IPS-15b (cell line): ENCODE measurements at regions not wholly inside any gene's neighbourhood (a gene's known extent, or its start where the extent isn't known, plus 50 kb on each side); places are given as distances from the start of the nearest gene placed in this dataset.

ENCODE experiments used
- H3K27me3 ChIP-seq: one replicate; pipeline ENCODE4 v1.6.1; 2013; ENCODE audit warnings: low read length; ENCODE audit not compliant: control insufficient read depth, insufficient read depth
- H3K36me3 ChIP-seq: one replicate; pipeline ENCODE4 v1.6.1; 2013; ENCODE audit warnings: low read length; ENCODE audit not compliant: control insufficient read depth, insufficient read depth
- H3K4me1 ChIP-seq: one replicate; pipeline ENCODE4 v1.6.1; 2013; ENCODE audit warnings: mild to moderate bottlenecking, low read length; ENCODE audit not compliant: control insufficient read depth, insufficient read depth
- H3K4me3 ChIP-seq: one replicate; pipeline ENCODE4 v1.5.1; 2013; ENCODE audit warnings: low read depth, low read length
- H3K9ac ChIP-seq: one replicate; pipeline ENCODE4 v1.6.1; 2013; ENCODE audit warnings: low read depth, mild to moderate bottlenecking, low read length
- H3K9me3 ChIP-seq: one replicate; pipeline ENCODE4 v1.6.1; 2013; ENCODE audit warnings: mild to moderate bottlenecking, low read length; ENCODE audit not compliant: control insufficient read depth, insufficient read depth

- no peak overlapping the region for H3K4me3 ChIP-seq
- H3K9ac ChIP-seq, result no peak overlapping the region
- H3K36me3 ChIP-seq, result no peaks in the 10 kb centered on the region
- no peaks in the 10 kb centered on the region for H3K27me3 ChIP-seq
- H3K9me3 ChIP-seq, result no peaks in the 10 kb centered on the region
- H3K4me1 ChIP-seq, result peaks cover 7% of the 10 kb centered on the region
These were observed 1238.3 kb upstream of the GBE1 start for GRCh38 chr3:82999777-83000176.

- no peaks in the 10 kb centered on the region for H3K36me3 ChIP-seq
- H3K9ac ChIP-seq, result no peak overlapping the region
These were observed 1216.9 kb upstream of the GBE1 start for GRCh38 chr3:82978368-82978767.

GRCh38 chr3:82977871-82978270 is 1216.4 kb upstream of the GBE1 start:
- no peaks in the 10 kb centered on the region for H3K36me3 ChIP-seq
- H3K27me3 ChIP-seq, result no peaks in the 10 kb centered on the region
- no peaks in the 10 kb centered on the region for H3K9me3 ChIP-seq
- H3K4me3 ChIP-seq, result no peak overlapping the region
- no peak overlapping the region for H3K9ac ChIP-seq
- peaks cover 5% of the 10 kb centered on the region for H3K4me1 ChIP-seq

More at GRCh38 chr3:82978368-82978767, 1216.9 kb upstream of the GBE1 start:
- peaks cover 5% of the 10 kb centered on the region for H3K4me1 ChIP-seq
- H3K27me3 ChIP-seq, result no peaks in the 10 kb centered on the region
- no peak overlapping the region for H3K4me3 ChIP-seq
- no peaks in the 10 kb centered on the region for H3K9me3 ChIP-seq

GRCh38 chr3:82973791-82974190 is 1212.3 kb upstream of the GBE1 start:
- H3K9ac ChIP-seq, result no peak overlapping the region
- H3K27me3 ChIP-seq, result no peaks in the 10 kb centered on the region
- peaks cover 5% of the 10 kb centered on the region for H3K4me1 ChIP-seq

GRCh38 chr3:82960379-82960778 is 1198.9 kb upstream of the GBE1 start:
- Histone ChIP-seq H3K27me3 (no peaks in the 10 kb centered on the region), H3K4me1 (no peaks in the 10 kb centered on the region), H3K9ac (no peak overlapping the region), H3K4me3 (no peak overlapping the region), H3K36me3 (no peaks in the 10 kb centered on the region), H3K9me3 (peaks cover under 1% of the 10 kb centered on the region)

More at GRCh38 chr3:82973791-82974190, 1212.3 kb upstream of the GBE1 start:
- no peak overlapping the region for H3K4me3 ChIP-seq
- H3K9me3 ChIP-seq, result no peaks in the 10 kb centered on the region
- H3K36me3 ChIP-seq, result no peaks in the 10 kb centered on the region

GRCh38 chr3:82957696-82958095 is 1196.3 kb upstream of the GBE1 start:
- no peak overlapping the region for H3K4me3 ChIP-seq
- H3K27me3 ChIP-seq, result no peaks in the 10 kb centered on the region
- H3K36me3 ChIP-seq, result no peaks in the 10 kb centered on the region
- peaks cover 4% of the 10 kb centered on the region for H3K9me3 ChIP-seq
- H3K9ac ChIP-seq, result no peak overlapping the region
- H3K4me1 ChIP-seq, result no peaks in the 10 kb centered on the region

GRCh38 chr3:82957079-82957478 is 1195.6 kb upstream of the GBE1 start:
- H3K4me3 ChIP-seq, result no peak overlapping the region
- peaks cover 4% of the 10 kb centered on the region for H3K9me3 ChIP-seq
- no peaks in the 10 kb centered on the region for H3K4me1 ChIP-seq

GRCh38 chr3:82954486-82954885 is 1193.0 kb upstream of the GBE1 start:
- Histone ChIP-seq H3K4me3 (no peak overlapping the region), H3K9me3 (peaks cover 4% of the 10 kb centered on the region), H3K27me3 (no peaks in the 10 kb centered on the region), H3K9ac (no peak overlapping the region), H3K4me1 (no peaks in the 10 kb centered on the region), H3K36me3 (no peaks in the 10 kb centered on the region)

More at GRCh38 chr3:82957079-82957478, 1195.6 kb upstream of the GBE1 start:
- Histone ChIP-seq H3K36me3 (no peaks in the 10 kb centered on the region), H3K9ac (no peak overlapping the region), H3K27me3 (no peaks in the 10 kb centered on the region)

GRCh38 chr3:82942041-82942440 is 1180.6 kb upstream of the GBE1 start:
- H3K4me3 ChIP-seq, result no peak overlapping the region
- no peaks in the 10 kb centered on the region for H3K9me3 ChIP-seq
- no peaks in the 10 kb centered on the region for H3K27me3 ChIP-seq
- H3K4me1 ChIP-seq, result no peaks in the 10 kb centered on the region
- H3K36me3 ChIP-seq, result no peaks in the 10 kb centered on the region
- H3K9ac ChIP-seq, result no peak overlapping the region

- H3K36me3 ChIP-seq, result no peaks in the 10 kb centered on the region
- H3K4me1 ChIP-seq, result no peaks in the 10 kb centered on the region
- H3K9me3 ChIP-seq, result no peaks in the 10 kb centered on the region
- no peaks in the 10 kb centered on the region for H3K27me3 ChIP-seq
- no peak overlapping the region for H3K9ac ChIP-seq
- H3K4me3 ChIP-seq, result no peak overlapping the region
These were observed 1178.7 kb upstream of the GBE1 start for GRCh38 chr3:82940124-82940523.

- H3K9me3 ChIP-seq, result no peaks in the 10 kb centered on the region
- H3K9ac ChIP-seq, result no peak overlapping the region
- no peaks in the 10 kb centered on the region for H3K27me3 ChIP-seq
- no peaks in the 10 kb centered on the region for H3K4me1 ChIP-seq
- no peaks in the 10 kb centered on the region for H3K36me3 ChIP-seq
- H3K4me3 ChIP-seq, result no peak overlapping the region
These were observed 1178.1 kb upstream of the GBE1 start for GRCh38 chr3:82939491-82940097.

GRCh38 chr3:82938821-82939328 is 1177.4 kb upstream of the GBE1 start:
- Histone ChIP-seq H3K4me1 (no peaks in the 10 kb centered on the region), H3K27me3 (no peaks in the 10 kb centered on the region), H3K9me3 (no peaks in the 10 kb centered on the region), H3K9ac (no peak overlapping the region), H3K4me3 (no peak overlapping the region), H3K36me3 (no peaks in the 10 kb centered on the region)
